Muscle layer of colon (tissue), 2 donors: ENCODE measurements at regions not wholly inside any gene's neighbourhood (a gene's known extent, or its start where the extent isn't known, plus 50 kb on each side); places are given as distances from the start of the nearest gene placed in this dataset.

Experiments used
- H3K27ac ChIP-seq: one replicate; pipeline ENCODE4 v1.7.0; 2013; ENCODE audit warnings: low read depth, mild to moderate bottlenecking, low read length, moderate library complexity
- H3K27me3 ChIP-seq, 2 donors: one replicate each; pipeline ENCODE4 v1.7.0; 2013; ENCODE audit warnings: low read length in 2 of 2, mild to moderate bottlenecking in 2 of 2; ENCODE audit not compliant: insufficient read depth in 2 of 2, control insufficient read depth in 1 of 2
- H3K36me3 ChIP-seq: one replicate; pipeline ENCODE4 v1.7.0; 2013; ENCODE audit warnings: mild to moderate bottlenecking, low read length; ENCODE audit not compliant: insufficient read depth
- H3K4me1 ChIP-seq: one replicate; pipeline ENCODE4 v1.7.0; 2013; ENCODE audit warnings: mild to moderate bottlenecking, low read length; ENCODE audit not compliant: insufficient read depth
- H3K4me3 ChIP-seq, 2 donors: one replicate each; pipeline ENCODE4 v1.7.0; 2013; ENCODE audit warnings: low read length in 2 of 2, low read depth in 1 of 2, mild to moderate bottlenecking in 1 of 2, moderate library complexity in 1 of 2
- H3K9ac ChIP-seq: one replicate; pipeline ENCODE4 v1.7.0; 2013; ENCODE audit warnings: low read length
- H3K9me3 ChIP-seq: one replicate; pipeline ENCODE4 v1.7.0; 2013; ENCODE audit warnings: mild to moderate bottlenecking, low read length
- donor health status: abdominal sarcoma.
- donor health status: Adenocarcinoma of cecum.

DNA sequence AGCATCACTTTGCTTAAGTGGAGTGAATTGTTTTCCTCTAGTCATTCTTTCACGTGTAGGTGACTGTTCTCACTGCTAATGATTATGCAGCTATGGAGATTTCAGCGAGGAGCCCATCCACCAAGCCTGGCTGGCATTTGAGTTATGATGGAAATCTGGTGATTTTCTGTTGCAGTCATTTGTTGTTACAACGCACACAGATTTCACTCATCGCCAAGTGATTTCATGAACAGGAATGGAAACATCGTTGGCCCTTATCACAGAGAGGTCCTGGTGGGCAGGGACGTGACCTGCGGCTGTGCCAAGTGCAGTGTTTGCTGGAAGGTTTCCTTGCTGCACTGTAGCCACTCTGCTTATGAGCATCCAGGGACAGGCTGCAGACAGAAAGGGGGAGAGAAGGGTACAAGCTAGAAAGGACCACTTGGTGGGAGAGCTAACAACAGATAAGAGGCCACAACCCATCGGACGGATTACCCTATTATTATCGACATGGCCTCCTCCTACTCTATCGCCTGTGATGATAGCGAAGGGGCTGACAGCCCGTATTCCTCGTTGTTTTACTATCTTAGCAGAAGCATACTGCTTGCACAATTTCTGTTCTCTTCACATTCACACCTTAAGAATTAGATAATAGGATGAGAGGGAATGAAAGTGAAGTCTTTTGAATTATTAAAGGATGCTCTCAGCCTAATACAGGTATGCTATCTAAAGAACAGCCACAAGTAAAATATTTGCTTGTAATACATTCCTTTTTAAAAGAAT is 99.0 kb upstream of the PITRM1 start:
- H3K4me1 ChIP-seq: no peaks in the 10 kb centered on the region
- no peaks in the 10 kb centered on the region for H3K9me3 ChIP-seq
- H3K27ac ChIP-seq: no peak overlapping the region
- H3K9ac ChIP-seq: no peak overlapping the region
- no peaks in the 10 kb centered on the region for H3K27me3 ChIP-seq
- H3K4me3 ChIP-seq: no peak overlapping the region
- H3K36me3 ChIP-seq: no peaks in the 10 kb centered on the region

GRCh38 chr10:3270577-3271316 is 98.2 kb upstream of the PITRM1 start:
- no peaks in the 10 kb centered on the region for H3K36me3 ChIP-seq
- no peak overlapping the region for H3K27ac ChIP-seq
- H3K27me3 ChIP-seq: no peaks in the 10 kb centered on the region
- no peaks in the 10 kb centered on the region for H3K9me3 ChIP-seq
- no peak overlapping the region for H3K4me3 ChIP-seq
- H3K9ac ChIP-seq: no peak overlapping the region
- no peaks in the 10 kb centered on the region for H3K4me1 ChIP-seq

- Histone ChIP-seq H3K27me3 (no peaks in the 10 kb centered on the region), H3K36me3 (no peaks in the 10 kb centered on the region), H3K4me3 (no peak overlapping the region), H3K4me1 (no peaks in the 10 kb centered on the region), H3K9ac (no peak overlapping the region), H3K9me3 (no peaks in the 10 kb centered on the region), H3K27ac (no peak overlapping the region)
These were observed 95.4 kb upstream of the PITRM1 start for GRCh38 chr10:3268025-3268424.

- no peaks in the 10 kb centered on the region for H3K36me3 ChIP-seq
- peaks cover 7% of the 10 kb centered on the region for H3K4me1 ChIP-seq
- no peaks in the 10 kb centered on the region for H3K9me3 ChIP-seq
- no peak overlapping the region for H3K27ac ChIP-seq
- no peak overlapping the region for H3K9ac ChIP-seq
- no peak overlapping the region for H3K4me3 ChIP-seq
- H3K27me3 ChIP-seq: no peaks in the 10 kb centered on the region
These were observed 92.5 kb upstream of the PITRM1 start for GRCh38 chr10:3265088-3265487.

GRCh38 chr10:3264161-3264761 is 91.7 kb upstream of the PITRM1 start:
- no peaks in the 10 kb centered on the region for H3K9me3 ChIP-seq

DNA sequence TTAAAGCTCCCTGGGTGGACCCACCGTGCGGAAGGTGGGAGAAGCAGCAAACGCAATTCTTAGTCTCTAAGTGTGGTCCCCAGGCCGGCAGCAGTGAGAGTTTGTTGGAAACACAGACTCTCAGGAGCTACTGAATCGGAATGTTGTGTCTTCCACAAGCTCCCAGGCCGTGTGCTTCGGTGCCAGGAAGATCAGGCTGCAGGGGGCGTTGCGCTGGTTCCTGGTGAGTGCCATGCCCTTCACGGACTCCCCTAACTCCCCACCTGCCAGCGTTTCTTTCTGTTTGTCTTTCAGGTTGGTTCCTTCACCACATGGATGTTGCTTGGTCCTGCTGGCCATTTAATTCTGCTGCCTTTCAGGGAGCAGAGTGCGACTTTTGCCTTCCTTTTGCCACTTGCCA is 91.2 kb upstream of the PITRM1 start:
- Histone ChIP-seq H3K27ac (no peak overlapping the region), H3K9ac (no peak overlapping the region), H3K27me3 (no peaks in the 10 kb centered on the region), H3K4me3 (no peak overlapping the region), H3K9me3 (no peaks in the 10 kb centered on the region), H3K4me1 (peaks cover 7% of the 10 kb centered on the region), H3K36me3 (no peaks in the 10 kb centered on the region)

More at GRCh38 chr10:3264161-3264761, 91.7 kb upstream of the PITRM1 start:
- H3K27ac ChIP-seq: no peak overlapping the region
- H3K4me1 ChIP-seq: peaks cover 7% of the 10 kb centered on the region
- H3K9ac ChIP-seq: no peak overlapping the region
- no peak overlapping the region for H3K4me3 ChIP-seq
- H3K36me3 ChIP-seq: no peaks in the 10 kb centered on the region
- H3K27me3 ChIP-seq: no peaks in the 10 kb centered on the region

DNA sequence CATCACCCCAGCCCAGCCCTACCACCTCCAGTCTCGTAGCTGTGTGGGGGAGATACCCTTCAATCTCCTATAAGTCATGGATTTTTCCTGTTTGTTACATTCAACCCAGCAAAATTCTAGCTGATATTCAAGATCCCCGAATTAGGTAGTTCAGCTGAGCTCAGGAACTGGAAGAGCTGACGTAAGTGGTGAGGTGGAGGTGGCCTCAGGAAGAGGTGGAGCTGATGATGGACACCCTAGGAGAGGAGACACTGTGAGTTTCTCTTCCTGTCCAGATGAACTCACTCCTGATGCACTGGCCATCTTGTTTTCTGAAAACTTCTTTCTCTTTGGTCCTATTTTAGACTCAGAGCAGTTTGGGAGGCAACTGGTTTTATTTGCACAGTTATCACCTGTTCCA is 90.5 kb upstream of the PITRM1 start:
- no peaks in the 10 kb centered on the region for H3K27me3 ChIP-seq
- H3K4me1 ChIP-seq: peaks cover 7% of the 10 kb centered on the region
- no peak overlapping the region for H3K4me3 ChIP-seq
- H3K9me3 ChIP-seq: no peaks in the 10 kb centered on the region
- no peak overlapping the region for H3K9ac ChIP-seq
- H3K27ac ChIP-seq: no peak overlapping the region
- no peaks in the 10 kb centered on the region for H3K36me3 ChIP-seq

GRCh38 chr10:3261921-3262320 is 89.3 kb upstream of the PITRM1 start:
- no peak overlapping the region for H3K9ac ChIP-seq
- peaks cover 7% of the 10 kb centered on the region for H3K4me1 ChIP-seq
- no peak overlapping the region for H3K4me3 ChIP-seq
- no peaks in the 10 kb centered on the region for H3K27me3 ChIP-seq
- H3K27ac ChIP-seq: no peak overlapping the region
- no peaks in the 10 kb centered on the region for H3K36me3 ChIP-seq
- no peaks in the 10 kb centered on the region for H3K9me3 ChIP-seq

- no peak overlapping the region for H3K27ac ChIP-seq
- no peaks in the 10 kb centered on the region for H3K27me3 ChIP-seq
- H3K4me1 ChIP-seq: peaks cover 7% of the 10 kb centered on the region
- no peak overlapping the region for H3K9ac ChIP-seq
- no peaks in the 10 kb centered on the region for H3K9me3 ChIP-seq
- no peaks in the 10 kb centered on the region for H3K36me3 ChIP-seq
- no peak overlapping the region for H3K4me3 ChIP-seq
These were observed 87.7 kb upstream of the PITRM1 start for GRCh38 chr10:3260066-3260834.

GRCh38 chr10:3259499-3259898 is 86.9 kb upstream of the PITRM1 start:
- Histone ChIP-seq H3K27ac (no peak overlapping the region), H3K36me3 (no peaks in the 10 kb centered on the region), H3K9me3 (no peaks in the 10 kb centered on the region), H3K4me3 (no peak overlapping the region), H3K4me1 (peaks cover 7% of the 10 kb centered on the region), H3K27me3 (no peaks in the 10 kb centered on the region), H3K9ac (no peak overlapping the region)

GRCh38 chr10:3258394-3258793 is 85.8 kb upstream of the PITRM1 start:
- no peak overlapping the region for H3K27ac ChIP-seq
- H3K4me1 ChIP-seq: peaks cover 7% of the 10 kb centered on the region
- H3K4me3 ChIP-seq: no peak overlapping the region
- H3K9me3 ChIP-seq: no peaks in the 10 kb centered on the region
- no peaks in the 10 kb centered on the region for H3K36me3 ChIP-seq
- no peak overlapping the region for H3K9ac ChIP-seq
- no peaks in the 10 kb centered on the region for H3K27me3 ChIP-seq
